Nephron (organoid): ENCODE measurements at regions not wholly inside any gene's neighbourhood (a gene's known extent, or its start where the extent isn't known, plus 50 kb on each side); places are given as distances from the start of the nearest gene placed in this dataset.

Experiments
- H3K27ac Mint-ChIP-seq, 3 experiments: 2 replicates each; pipeline ENCODE4 v1.8.0; 2020; ENCODE audit warnings: mixed read lengths in 3 of 3, mild to moderate bottlenecking in 2 of 3, moderate library complexity in 1 of 3
- H3K27me3 Mint-ChIP-seq: 2 replicates; pipeline ENCODE4 v1.8.0; 2021; ENCODE audit warnings: low read depth, mild to moderate bottlenecking, moderate library complexity, mixed read lengths
- H3K36me3 Mint-ChIP-seq: 2 replicates; pipeline ENCODE4 v1.8.0; 2020; ENCODE audit warnings: low read depth, mixed read lengths
- H3K4me1 Mint-ChIP-seq: 2 replicates; pipeline ENCODE4 v1.8.0; 2020; ENCODE audit warnings: mixed read lengths
- H3K4me3 Mint-ChIP-seq, 3 experiments: 2 replicates each; pipeline ENCODE4 v1.8.0; 2020; ENCODE audit warnings: mild to moderate bottlenecking in 3 of 3, mixed read lengths in 3 of 3, moderate library complexity in 2 of 3
- H3K9me3 Mint-ChIP-seq: 2 replicates; pipeline ENCODE4 v1.8.0; 2020; ENCODE audit warnings: mixed read lengths
- TF ChIP-seq, protein P1 (sequence below), 3 experiments: fragments of 200-600 bp; sonication (generic); IDR thresholded peaks; one replicate each; pipeline ENCODE4 v1.5.0; 2021; ENCODE audit warnings: antibody characterized with exemption in 3 of 3; ENCODE audit not compliant: unreplicated experiment in 3 of 3

DNA sequence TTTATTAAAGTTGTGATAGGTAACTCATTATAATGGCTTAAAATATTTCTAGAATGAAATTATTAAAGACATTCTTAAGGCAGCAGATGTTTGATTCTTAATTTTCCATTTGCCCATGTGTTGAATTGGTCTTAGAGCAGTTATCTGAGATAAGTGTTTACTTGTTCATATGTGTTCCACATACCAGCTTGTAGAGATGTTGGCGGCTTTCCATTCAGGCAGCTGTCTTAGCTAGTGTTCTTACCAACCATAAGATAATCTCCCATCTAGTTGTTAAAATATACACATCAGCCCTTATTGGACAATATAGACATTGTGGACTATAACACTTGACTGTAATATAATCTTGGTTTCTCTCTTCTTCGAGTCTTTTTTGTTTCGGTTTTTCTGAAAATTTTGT lies 1372.9 kb upstream of the ADGRL2 start:
- H3K27ac Mint-ChIP-seq = no peak overlapping the region

DNA sequence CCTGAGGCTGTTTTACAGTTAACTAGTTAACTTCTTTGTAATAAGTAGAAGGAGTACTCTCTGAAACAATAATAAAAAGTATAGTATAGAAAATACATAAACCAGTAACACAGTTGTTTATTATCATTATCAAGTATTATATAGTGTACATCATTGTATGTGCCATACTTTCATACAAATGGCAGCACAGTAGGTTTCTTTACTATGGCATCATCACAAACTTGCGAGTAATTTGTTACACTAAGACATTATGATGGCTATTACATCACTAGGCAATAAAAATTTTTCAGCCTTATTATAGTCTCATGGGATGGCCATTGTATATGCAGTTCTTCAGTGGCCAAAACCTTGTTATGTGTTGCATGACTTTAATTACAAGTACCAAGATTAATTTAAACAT lies 1376.5 kb upstream of the ADGRL2 start:
- H3K27me3 Mint-ChIP-seq = no peaks in the 10 kb centered on the region
- H3K4me3 Mint-ChIP-seq = no peak overlapping the region
- H3K9me3 Mint-ChIP-seq = no peaks in the 10 kb centered on the region
- no peaks in the 10 kb centered on the region for H3K36me3 Mint-ChIP-seq
- TF ChIP-seq, protein P1, sequence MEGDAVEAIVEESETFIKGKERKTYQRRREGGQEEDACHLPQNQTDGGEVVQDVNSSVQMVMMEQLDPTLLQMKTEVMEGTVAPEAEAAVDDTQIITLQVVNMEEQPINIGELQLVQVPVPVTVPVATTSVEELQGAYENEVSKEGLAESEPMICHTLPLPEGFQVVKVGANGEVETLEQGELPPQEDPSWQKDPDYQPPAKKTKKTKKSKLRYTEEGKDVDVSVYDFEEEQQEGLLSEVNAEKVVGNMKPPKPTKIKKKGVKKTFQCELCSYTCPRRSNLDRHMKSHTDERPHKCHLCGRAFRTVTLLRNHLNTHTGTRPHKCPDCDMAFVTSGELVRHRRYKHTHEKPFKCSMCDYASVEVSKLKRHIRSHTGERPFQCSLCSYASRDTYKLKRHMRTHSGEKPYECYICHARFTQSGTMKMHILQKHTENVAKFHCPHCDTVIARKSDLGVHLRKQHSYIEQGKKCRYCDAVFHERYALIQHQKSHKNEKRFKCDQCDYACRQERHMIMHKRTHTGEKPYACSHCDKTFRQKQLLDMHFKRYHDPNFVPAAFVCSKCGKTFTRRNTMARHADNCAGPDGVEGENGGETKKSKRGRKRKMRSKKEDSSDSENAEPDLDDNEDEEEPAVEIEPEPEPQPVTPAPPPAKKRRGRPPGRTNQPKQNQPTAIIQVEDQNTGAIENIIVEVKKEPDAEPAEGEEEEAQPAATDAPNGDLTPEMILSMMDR (IDR thresholded peaks at IDR 0.05; ENCODE audit: unreplicated experiment in 3 of 3) = no peak
- H3K4me1 Mint-ChIP-seq = no peaks in the 10 kb centered on the region
- H3K27ac Mint-ChIP-seq = no peak overlapping the region

More for the DNA sequence above, 1372.9 kb upstream of the ADGRL2 start:
- TF ChIP-seq, protein P1 (IDR thresholded peaks at IDR 0.05; ENCODE audit: unreplicated experiment in 3 of 3) = no peak
- Mint-ChIP-seq H3K4me1 (no peaks in the 10 kb centered on the region), H3K36me3 (no peaks in the 10 kb centered on the region), H3K27me3 (no peaks in the 10 kb centered on the region), H3K4me3 (no peak overlapping the region), H3K9me3 (peaks cover 2% of the 10 kb centered on the region)

DNA sequence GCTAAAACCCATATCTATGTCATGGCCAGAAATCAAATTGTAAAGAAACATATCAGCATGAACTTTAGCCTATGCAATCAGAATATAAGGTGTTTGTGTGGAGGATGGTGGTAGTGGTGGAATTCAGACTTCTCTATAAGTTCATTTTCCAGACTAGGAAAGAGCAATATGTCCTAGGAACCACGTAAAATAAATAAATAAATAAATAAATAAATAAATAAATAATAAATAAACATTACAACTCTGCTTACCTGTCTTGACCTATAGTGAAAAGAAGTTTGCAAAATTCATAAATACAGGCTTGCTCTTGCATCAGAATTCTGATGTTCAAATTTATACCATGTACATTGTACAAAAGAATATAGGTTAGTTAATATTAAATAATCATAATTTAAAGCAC lies 1382.6 kb upstream of the ADGRL2 start:
- Mint-ChIP-seq H3K4me3 (no peak overlapping the region), H3K27me3 (no peaks in the 10 kb centered on the region)

DNA sequence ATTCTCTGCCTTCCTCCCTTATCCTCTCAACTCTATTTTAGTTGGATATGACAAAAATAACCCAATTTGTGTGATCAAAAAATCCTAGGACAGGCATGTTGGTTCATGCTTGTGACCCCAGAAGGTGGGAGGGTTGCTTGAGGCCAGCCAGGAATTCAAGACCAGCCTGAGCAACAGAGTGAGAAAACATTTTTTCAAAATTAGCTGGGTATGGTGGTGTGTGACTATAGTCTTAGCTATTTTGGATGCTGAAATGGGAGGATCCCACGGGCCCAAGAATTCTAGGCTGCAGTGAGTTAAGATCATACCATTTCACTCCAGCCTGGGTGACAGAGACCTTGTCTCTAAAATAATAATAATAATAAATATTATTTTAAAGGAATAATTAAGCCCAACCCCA lies 1383.1 kb upstream of the ADGRL2 start:
- no peaks in the 10 kb centered on the region for H3K36me3 Mint-ChIP-seq
- no peaks in the 10 kb centered on the region for H3K27me3 Mint-ChIP-seq
- no peaks in the 10 kb centered on the region for H3K4me1 Mint-ChIP-seq
- H3K27ac Mint-ChIP-seq = no peak overlapping the region
- H3K9me3 Mint-ChIP-seq = no peaks in the 10 kb centered on the region
- TF ChIP-seq, protein P1 (IDR thresholded peaks at IDR 0.05; ENCODE audit: unreplicated experiment in 3 of 3) = no peak
- H3K4me3 Mint-ChIP-seq = no peak overlapping the region

More for the DNA sequence above, 1382.6 kb upstream of the ADGRL2 start:
- Mint-ChIP-seq H3K27ac (no peak overlapping the region), H3K36me3 (no peaks in the 10 kb centered on the region), H3K9me3 (no peaks in the 10 kb centered on the region), H3K4me1 (no peaks in the 10 kb centered on the region)
- TF ChIP-seq, protein P1 (IDR thresholded peaks at IDR 0.05; ENCODE audit: unreplicated experiment in 3 of 3) = no peak

DNA sequence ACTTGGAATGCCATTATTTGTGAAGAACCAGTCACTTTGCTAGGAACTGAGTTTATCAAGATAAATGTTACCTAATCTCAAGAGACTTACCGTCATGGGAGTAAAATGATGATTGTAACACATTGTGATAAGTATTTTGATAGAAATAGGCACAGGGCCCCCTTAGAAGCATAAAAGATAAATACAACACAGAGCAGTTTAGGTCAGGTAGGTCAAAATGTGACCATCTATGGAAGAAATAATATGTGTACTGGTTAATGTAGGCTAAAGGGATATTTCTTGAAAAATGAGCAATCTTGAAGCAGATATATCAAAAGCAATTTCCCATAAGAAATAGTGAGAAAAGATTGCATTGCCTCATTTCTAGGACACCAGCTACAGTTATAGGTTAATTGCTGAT lies 1386.8 kb upstream of the ADGRL2 start:
- H3K27me3 Mint-ChIP-seq = no peaks in the 10 kb centered on the region
- no peaks in the 10 kb centered on the region for H3K4me1 Mint-ChIP-seq
- no peak overlapping the region for H3K27ac Mint-ChIP-seq
- TF ChIP-seq, protein P1 (IDR thresholded peaks at IDR 0.05; ENCODE audit: unreplicated experiment in 3 of 3) = no peak
- H3K4me3 Mint-ChIP-seq = no peak overlapping the region
- H3K9me3 Mint-ChIP-seq = no peaks in the 10 kb centered on the region
- no peaks in the 10 kb centered on the region for H3K36me3 Mint-ChIP-seq

DNA sequence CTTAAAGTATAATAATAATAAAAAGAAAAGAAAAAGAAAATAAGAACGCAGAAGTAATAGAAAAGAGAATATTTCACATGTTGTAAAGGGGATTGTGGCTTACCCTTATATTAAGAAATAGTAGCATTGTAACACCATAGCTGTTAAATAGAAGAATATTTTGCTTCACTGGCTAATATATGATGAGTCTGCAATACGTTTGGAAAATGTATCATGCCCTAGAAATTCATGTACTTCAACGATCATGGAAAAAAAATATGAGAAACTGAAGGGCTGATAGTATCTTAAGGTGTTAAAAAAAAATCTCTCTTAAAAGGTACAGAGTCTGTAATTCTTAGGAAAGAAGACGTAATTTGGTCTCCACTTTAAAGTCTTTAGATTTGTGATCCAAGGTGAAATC lies 1390.5 kb upstream of the ADGRL2 start:
- Mint-ChIP-seq H3K4me1 (no peaks in the 10 kb centered on the region), H3K36me3 (no peaks in the 10 kb centered on the region), H3K27ac (no peak overlapping the region), H3K27me3 (no peaks in the 10 kb centered on the region), H3K9me3 (no peaks in the 10 kb centered on the region), H3K4me3 (no peak overlapping the region)
- TF ChIP-seq, protein P1 (IDR thresholded peaks at IDR 0.05; ENCODE audit: unreplicated experiment in 3 of 3) = no peak
